Esophagus squamous epithelium (tissue), 5 donors: ENCODE measurements at regions not wholly inside any gene's neighbourhood (a gene's known extent, or its start where the extent isn't known, plus 50 kb on each side); places are given as distances from the start of the nearest gene placed in this dataset.

ENCODE experiments used
- DNase-seq: peaks from one replicate; lab custom pipeline; 2025; lab: John Stamatoyannopoulos, UW
- H3K27ac ChIP-seq, 4 donors: fragments of 200-600 bp; sonication (generic); one replicate each; pipeline ENCODE4 v1.5.1; 2016 to 2019; ENCODE audit warnings: mild to moderate bottlenecking in 1 of 4
- H3K27me3 ChIP-seq, 4 donors: fragments of 200-600 bp; sonication (generic); 1 replicate in 3 of 4; 2 replicates in 1 of 4; pipeline versions ENCODE4 v1.5.1 to v1.6.0; 2017 to 2021; ENCODE audit warnings: antibody characterized with exemption in 1 of 4
- H3K36me3 ChIP-seq, 3 donors: fragments of 200-600 bp; sonication (generic); one replicate each; pipeline ENCODE4 v1.5.1; 2016 to 2019
- H3K4me1 ChIP-seq, 3 donors: fragments of 200-600 bp; sonication (generic); one replicate each; pipeline ENCODE4 v1.5.1; 2017 to 2019
- H3K4me3 ChIP-seq, 4 donors: fragments of 200-600 bp; sonication (generic); 1 replicate in 3 of 4; 2 replicates in 1 of 4; pipeline ENCODE4 v1.5.1; 2016 to 2019; ENCODE audit warnings: mild to moderate bottlenecking in 2 of 4, moderate library complexity in 1 of 4
- H3K9me3 ChIP-seq, 3 donors: fragments of 200-600 bp; sonication (generic); one replicate each; pipeline ENCODE4 v1.5.1; 2016 to 2019
- POLR2A ChIP-seq, 4 donors: fragments of 450-650 bp; IDR thresholded peaks; one replicate each; pipeline ENCODE4 v1.6.1; 2017; ENCODE audit warnings: antibody characterized with exemption in 4 of 4, mild to moderate bottlenecking in 4 of 4, moderate library complexity in 3 of 4
- WGBS, 2 donors: methylation state at CpG; one replicate each; pipeline ENCODE4 v1.1.5; 2018; 5-methylcytosine and 5-hydroxymethylcytosine counted together
- intact Hi-C: fragments of 100-400 bp; cut with DNase I; formaldehyde crosslinking; loops from one replicate; pipeline ENCODE4 v1.15.0; 2022
- TF ChIP-seq, protein P1 (sequence below), 6 experiments: fragments of 450-650 bp in 4 of 6; fragments of 200-600 bp in 2 of 6; sonication (generic) in 2 of 6; IDR thresholded peaks; one replicate each; pipeline ENCODE4 v1.5.1; 2016 to 2019; ENCODE audit warnings: antibody characterized with exemption in 6 of 6, mild to moderate bottlenecking in 4 of 6, moderate library complexity in 4 of 6
- donor health status: DM: yes; HTN: yes; CAD: no.

- Histone ChIP-seq H3K27me3 (no peaks in the 10 kb centered on the region), H3K36me3 (no peaks in the 10 kb centered on the region), H3K9me3 (no peaks in the 10 kb centered on the region), H3K4me1 (no peaks in the 10 kb centered on the region), H3K4me3 (no peak overlapping the region), H3K27ac (no peak overlapping the region)
- WGBS, 2 donors: 55 to 82% methylated on average over 1 of the region's 1 CpG
- no peak for DNase-seq
- intact Hi-C loops: no loop called here
- TF ChIP-seq, protein P1, sequence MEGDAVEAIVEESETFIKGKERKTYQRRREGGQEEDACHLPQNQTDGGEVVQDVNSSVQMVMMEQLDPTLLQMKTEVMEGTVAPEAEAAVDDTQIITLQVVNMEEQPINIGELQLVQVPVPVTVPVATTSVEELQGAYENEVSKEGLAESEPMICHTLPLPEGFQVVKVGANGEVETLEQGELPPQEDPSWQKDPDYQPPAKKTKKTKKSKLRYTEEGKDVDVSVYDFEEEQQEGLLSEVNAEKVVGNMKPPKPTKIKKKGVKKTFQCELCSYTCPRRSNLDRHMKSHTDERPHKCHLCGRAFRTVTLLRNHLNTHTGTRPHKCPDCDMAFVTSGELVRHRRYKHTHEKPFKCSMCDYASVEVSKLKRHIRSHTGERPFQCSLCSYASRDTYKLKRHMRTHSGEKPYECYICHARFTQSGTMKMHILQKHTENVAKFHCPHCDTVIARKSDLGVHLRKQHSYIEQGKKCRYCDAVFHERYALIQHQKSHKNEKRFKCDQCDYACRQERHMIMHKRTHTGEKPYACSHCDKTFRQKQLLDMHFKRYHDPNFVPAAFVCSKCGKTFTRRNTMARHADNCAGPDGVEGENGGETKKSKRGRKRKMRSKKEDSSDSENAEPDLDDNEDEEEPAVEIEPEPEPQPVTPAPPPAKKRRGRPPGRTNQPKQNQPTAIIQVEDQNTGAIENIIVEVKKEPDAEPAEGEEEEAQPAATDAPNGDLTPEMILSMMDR (IDR thresholded peaks at IDR 0.05): no peak
- TF ChIP-seq POLR2A (IDR thresholded peaks at IDR 0.05): no peak
These were observed 554.0 kb downstream of the ARAP2 start for GRCh38 chr4:35690271-35690670.

GRCh38 chr4:35695003-35695402, 549.3 kb downstream of the ARAP2 start:
- TF ChIP-seq, protein P1 (IDR thresholded peaks at IDR 0.05): no peak
- no peak for TF ChIP-seq POLR2A (IDR thresholded peaks at IDR 0.05)

GRCh38 chr4:35695421-35695820, 548.9 kb downstream of the ARAP2 start:
- intact Hi-C loops: no loop called here
- Histone ChIP-seq H3K4me3 (no peak overlapping the region), H3K27ac (no peak overlapping the region), H3K4me1 (no peaks in the 10 kb centered on the region), H3K27me3 (no peaks in the 10 kb centered on the region), H3K9me3 (no peaks in the 10 kb centered on the region), H3K36me3 (no peaks in the 10 kb centered on the region)
- 71 to 75% methylated on average over 1 to 2 of the region's 2 CpGs for WGBS, 2 donors
- DNase-seq: no peak
- TF ChIP-seq, protein P1 (IDR thresholded peaks at IDR 0.05): no peak
- TF ChIP-seq POLR2A (IDR thresholded peaks at IDR 0.05): no peak

More at GRCh38 chr4:35695003-35695402, 549.3 kb downstream of the ARAP2 start:
- WGBS, 2 donors: 79 to 82% methylated on average over 3 of the region's 3 CpGs
- no peaks in the 10 kb centered on the region for H3K36me3 ChIP-seq
- no peaks in the 10 kb centered on the region for H3K9me3 ChIP-seq
- H3K4me3 ChIP-seq: no peak overlapping the region
- DNase-seq: no peak
- intact Hi-C loops: no loop called here
- no peaks in the 10 kb centered on the region for H3K4me1 ChIP-seq
- no peak overlapping the region for H3K27ac ChIP-seq
- no peaks in the 10 kb centered on the region for H3K27me3 ChIP-seq

- intact Hi-C loops: no loop called here
- H3K4me1 ChIP-seq: no peaks in the 10 kb centered on the region
- H3K4me3 ChIP-seq: no peak overlapping the region
- WGBS, 2 donors: 71 to 75% methylated on average over 2 of the region's 2 CpGs
- no peaks in the 10 kb centered on the region for H3K36me3 ChIP-seq
- DNase-seq: no peak
- H3K27ac ChIP-seq: no peak overlapping the region
- H3K27me3 ChIP-seq: no peaks in the 10 kb centered on the region
- no peaks in the 10 kb centered on the region for H3K9me3 ChIP-seq
- no peak for TF ChIP-seq POLR2A (IDR thresholded peaks at IDR 0.05)
- TF ChIP-seq, protein P1 (IDR thresholded peaks at IDR 0.05): no peak
These were observed 547.0 kb downstream of the ARAP2 start for GRCh38 chr4:35697210-35697736.

GRCh38 chr4:35700663-35701062, 543.7 kb downstream of the ARAP2 start:
- no peaks in the 10 kb centered on the region for H3K36me3 ChIP-seq
- H3K9me3 ChIP-seq: no peaks in the 10 kb centered on the region
- 77 to 82% methylated on average over 2 of the region's 2 CpGs for WGBS, 2 donors
- no peak overlapping the region for H3K27ac ChIP-seq
- no peaks in the 10 kb centered on the region for H3K4me1 ChIP-seq
- TF ChIP-seq POLR2A (IDR thresholded peaks at IDR 0.05): no peak
- TF ChIP-seq, protein P1 (IDR thresholded peaks at IDR 0.05): no peak
- intact Hi-C loops: no loop called here
- no peaks in the 10 kb centered on the region for H3K27me3 ChIP-seq
- no peak overlapping the region for H3K4me3 ChIP-seq
- no peak for DNase-seq
